Fibroblast of the aortic adventitia (primary cell): ENCODE measurements at regions not wholly inside any gene's neighbourhood (a gene's known extent, or its start where the extent isn't known, plus 50 kb on each side); places are given as distances from the start of the nearest gene placed in this dataset.
"Not testable (repeated sequence)": the region's sequence is repeated elsewhere in the genome, so short reads cannot be mapped to it uniquely, and the experiment has no call there.

ENCODE experiments used
- DNase-seq: peaks from one replicate; pipeline ENCODE4 v3.0.0-alpha.2; 2010; ENCODE audit warnings: low read depth
- H3K4me3 ChIP-seq: 2 replicates; pipeline ENCODE4 v1.5.1; 2011; ENCODE audit warnings: low read depth, mild to moderate bottlenecking, control low read depth, low read length, moderate library complexity
- TF ChIP-seq, protein P1 (sequence below): IDR thresholded peaks from 2 replicates; pipeline ENCODE4 v1.5.1; 2011; ENCODE audit warnings: mild to moderate bottlenecking, low read length, control low read depth, inconsistent platforms; ENCODE audit not compliant: insufficient read depth

DNA sequence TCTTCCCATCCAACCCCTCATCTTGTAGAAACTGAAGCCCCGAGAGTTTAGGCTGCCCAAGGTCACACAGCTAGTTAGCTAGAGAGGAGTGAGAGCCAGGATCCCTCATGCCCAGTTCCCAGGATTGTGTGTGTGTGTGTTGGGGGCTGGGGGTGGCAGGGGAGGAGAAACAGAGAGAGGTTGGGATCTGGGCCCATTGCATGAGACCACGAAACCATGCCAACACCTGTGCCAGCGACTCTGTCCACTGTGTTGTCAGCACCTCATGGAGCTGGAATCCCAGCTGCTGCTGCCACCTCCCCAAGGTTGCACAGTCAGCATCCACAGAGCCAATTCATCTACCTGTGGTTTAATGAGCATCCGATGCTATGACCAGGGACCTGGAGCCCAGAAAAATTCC lies 115.4 kb upstream of the ZC3H12A start:
- TF ChIP-seq, protein P1, sequence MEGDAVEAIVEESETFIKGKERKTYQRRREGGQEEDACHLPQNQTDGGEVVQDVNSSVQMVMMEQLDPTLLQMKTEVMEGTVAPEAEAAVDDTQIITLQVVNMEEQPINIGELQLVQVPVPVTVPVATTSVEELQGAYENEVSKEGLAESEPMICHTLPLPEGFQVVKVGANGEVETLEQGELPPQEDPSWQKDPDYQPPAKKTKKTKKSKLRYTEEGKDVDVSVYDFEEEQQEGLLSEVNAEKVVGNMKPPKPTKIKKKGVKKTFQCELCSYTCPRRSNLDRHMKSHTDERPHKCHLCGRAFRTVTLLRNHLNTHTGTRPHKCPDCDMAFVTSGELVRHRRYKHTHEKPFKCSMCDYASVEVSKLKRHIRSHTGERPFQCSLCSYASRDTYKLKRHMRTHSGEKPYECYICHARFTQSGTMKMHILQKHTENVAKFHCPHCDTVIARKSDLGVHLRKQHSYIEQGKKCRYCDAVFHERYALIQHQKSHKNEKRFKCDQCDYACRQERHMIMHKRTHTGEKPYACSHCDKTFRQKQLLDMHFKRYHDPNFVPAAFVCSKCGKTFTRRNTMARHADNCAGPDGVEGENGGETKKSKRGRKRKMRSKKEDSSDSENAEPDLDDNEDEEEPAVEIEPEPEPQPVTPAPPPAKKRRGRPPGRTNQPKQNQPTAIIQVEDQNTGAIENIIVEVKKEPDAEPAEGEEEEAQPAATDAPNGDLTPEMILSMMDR, result no peak
- H3K4me3 ChIP-seq, result no peak overlapping the region
- no peak for DNase-seq

DNA sequence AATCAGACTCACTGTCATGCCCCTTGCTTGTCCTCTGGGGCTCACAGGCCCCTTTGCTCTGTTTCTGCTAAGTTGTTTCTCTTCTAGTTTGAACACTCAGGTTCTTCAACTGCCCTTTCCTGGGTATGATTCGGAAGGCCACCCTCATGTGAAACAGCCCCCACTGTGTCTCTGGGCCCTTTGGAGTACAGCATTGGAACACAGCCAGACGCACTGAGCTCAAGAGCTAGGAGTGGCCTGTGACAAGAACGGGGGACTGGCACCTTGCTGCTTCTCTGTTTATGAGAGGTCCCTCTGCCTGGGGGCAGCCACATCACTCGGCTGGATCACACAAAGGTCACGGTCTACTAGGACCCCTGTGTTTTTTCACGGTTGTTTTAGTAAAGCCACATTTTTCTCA lies 114.4 kb upstream of the ZC3H12A start:
- no peak overlapping the region for H3K4me3 ChIP-seq
- no peak for DNase-seq
- TF ChIP-seq, protein P1, result no peak

DNA sequence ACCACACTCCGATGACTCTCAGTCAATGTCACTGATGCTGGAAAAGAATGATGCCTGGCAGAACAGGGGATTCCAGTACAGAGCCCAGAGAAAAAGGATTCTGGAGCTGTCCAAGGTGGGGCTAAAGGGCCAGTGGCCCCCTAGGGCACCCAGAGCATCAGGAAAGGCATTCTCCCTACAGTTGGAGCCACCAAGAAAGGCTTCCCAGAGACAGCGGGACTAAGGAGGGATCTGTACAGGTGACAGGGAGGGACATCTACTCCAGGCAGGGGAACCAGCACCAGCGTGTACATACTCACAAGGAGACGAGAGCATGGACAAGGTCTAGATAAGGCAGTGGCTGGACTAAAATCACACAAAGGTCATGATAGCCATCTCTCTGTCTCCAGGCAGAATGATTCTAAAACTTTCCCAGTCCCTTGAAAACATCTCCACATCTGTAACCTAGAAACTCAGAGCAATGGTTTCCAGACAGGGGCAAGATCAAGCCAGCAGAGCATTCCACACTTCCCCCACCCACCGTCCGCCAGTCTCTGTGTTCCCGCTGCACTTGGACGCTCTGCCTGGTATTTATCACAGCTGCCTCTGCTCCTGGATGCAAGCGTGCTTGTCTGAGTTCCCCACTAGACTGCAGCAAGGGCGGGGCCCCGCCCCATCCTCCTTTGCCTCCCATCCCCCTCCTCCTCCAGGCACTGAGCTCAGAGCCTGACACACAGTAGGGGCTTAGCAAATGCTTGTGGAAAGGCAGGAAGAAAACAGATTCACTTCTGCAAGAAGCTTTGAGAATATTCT lies 111.6 kb upstream of the ZC3H12A start:
- DNase-seq, result no peak
- TF ChIP-seq, protein P1, result no peak

DNA sequence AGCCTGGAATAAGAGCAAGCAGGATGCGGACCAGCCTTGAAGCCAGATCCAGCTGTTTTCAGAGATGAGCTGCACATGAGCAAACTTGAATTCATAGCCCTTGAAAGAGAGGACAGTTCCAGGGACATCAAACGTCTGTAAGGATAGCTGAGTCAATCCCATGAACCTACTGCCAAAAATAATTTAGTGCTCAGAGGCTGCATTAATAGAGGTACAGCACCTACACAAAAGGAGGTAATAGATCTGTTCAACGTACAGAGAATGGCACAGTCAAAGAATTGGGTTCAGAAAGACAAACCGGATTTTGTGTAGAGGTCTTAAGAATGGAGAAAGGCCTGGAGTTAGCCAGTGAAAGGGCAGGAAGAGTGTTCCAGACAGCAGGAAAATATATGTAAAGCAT lies 110.8 kb upstream of the ZC3H12A start:
- H3K4me3 ChIP-seq, result no peak overlapping the region
- no peak for DNase-seq
- TF ChIP-seq, protein P1, result no peak

More for the DNA sequence above, 111.6 kb upstream of the ZC3H12A start:
- H3K4me3 ChIP-seq, result no peak overlapping the region

DNA sequence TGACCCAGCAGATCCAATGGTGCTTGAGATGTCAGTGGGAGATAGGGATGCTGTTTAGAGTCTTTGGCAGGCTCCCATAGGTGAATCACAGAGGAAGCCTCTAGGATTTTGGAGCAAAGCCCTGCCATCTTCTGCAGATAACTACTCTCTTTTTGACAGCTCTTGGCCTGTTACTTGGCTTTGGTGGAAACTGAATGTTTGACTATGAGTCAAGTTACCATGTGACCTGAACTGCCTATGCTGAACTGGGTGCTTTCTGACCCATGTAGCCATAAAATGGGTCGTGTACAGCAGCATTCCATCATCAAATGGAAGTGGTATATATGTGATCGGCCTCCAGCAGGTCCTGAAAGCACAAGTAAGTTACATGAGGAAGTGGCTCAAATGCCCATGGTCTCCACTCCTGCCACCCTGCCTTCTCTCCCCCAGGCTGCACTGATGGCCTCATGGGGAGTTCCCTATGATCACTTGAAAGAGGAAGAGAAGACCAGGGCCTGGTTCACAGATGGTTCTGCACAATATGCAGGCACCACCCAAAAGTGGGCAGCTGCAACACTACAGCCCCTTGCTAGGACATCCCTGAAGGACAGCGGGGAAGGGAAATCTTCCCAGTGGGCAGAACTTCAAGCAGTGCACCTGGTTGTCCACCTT lies 105.6 kb upstream of the ZC3H12A start:
- H3K4me3 ChIP-seq, result not testable (repeated sequence)

DNA sequence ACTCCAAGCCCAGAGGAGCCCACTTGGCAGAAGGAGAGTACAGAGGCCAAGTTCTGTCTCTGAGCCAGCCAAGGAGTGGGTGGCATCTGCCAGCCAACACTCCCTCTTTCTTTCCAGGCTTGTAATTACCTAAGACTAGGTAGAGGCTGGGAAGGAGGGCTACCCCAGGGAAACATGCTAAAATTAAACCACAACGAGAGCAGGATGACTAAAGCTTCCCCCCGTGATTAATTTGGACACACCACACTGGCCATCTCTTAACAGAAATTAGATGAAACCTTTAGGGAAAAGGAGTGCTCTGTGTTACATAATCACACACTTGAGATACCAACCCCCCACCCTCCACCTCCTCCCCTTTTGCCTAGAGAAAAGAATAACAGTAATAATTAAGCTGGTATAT lies 102.1 kb upstream of the ZC3H12A start:
- no peak overlapping the region for H3K4me3 ChIP-seq
- DNase-seq, result no peak
- TF ChIP-seq, protein P1, result no peak

More for the DNA sequence above, 105.6 kb upstream of the ZC3H12A start:
- peak; percentile 3 for DNase-seq

DNA sequence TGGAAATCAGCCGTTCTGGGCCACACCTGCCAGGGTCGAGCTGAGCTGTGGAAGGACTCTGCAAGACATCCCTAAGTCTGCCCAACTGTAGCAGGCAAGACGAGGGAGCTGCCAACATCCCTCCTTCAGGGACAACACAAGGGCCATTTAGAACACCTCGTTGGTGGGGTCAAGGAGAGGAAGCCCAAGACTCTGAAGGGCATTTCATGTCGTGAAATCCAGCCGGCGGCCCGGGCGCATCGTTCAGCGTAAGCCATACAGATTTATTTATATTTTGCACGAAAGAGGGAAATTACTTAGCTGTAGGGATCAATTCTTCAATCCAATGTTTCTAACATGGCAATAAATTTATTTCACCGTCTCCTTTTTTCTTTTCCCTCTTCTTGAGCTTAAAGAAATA lies 101.7 kb upstream of the ZC3H12A start:
- H3K4me3 ChIP-seq, result no peak overlapping the region
- DNase-seq, result no peak
- TF ChIP-seq, protein P1, result no peak
